HG03103 (cell line): ENCODE measurements at regions not wholly inside any gene's neighbourhood (a gene's known extent, or its start where the extent isn't known, plus 50 kb on each side); places are given as distances from the start of the nearest gene placed in this dataset.

ENCODE experiments used
- ATAC-seq: cut with Tn5 transposase; IDR thresholded peaks from one replicate; pipeline ENCODE4 v1.9.1; 2021; ENCODE audit warnings: low read depth; ENCODE audit not compliant: unreplicated experiment

GRCh38 chr2:30046396-30046795, 100.4 kb upstream of the YPEL5 start:
- no peak for ATAC-seq

GRCh38 chr2:30046979-30047378, 99.8 kb upstream of the YPEL5 start:
- no peak for ATAC-seq

DNA sequence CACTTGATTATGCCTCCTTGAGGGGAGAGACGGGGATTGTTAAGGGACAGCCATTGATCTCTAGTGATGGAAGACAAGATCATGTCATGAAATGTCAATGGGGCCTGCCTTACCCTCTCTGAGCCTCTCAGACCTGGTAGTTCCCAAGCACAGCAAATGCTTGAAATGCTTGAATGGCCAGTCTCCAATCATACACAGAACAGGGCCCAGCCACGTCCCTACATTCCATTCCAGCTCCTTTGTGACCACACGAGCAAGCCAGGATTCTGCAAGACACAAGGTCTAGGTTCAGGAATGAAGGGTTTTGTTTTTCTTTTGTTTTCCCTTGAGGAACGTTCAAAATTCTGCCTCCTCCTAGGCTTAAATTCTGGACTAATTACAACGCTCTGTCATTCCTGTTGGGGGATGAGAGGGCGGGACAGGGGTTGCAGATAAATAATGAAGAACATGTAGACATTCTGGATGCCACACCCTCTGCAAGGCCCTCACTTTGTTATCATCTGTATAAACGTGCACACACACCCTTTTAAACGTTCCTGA, 98.1 kb upstream of the YPEL5 start:
- ATAC-seq, result no peak

DNA sequence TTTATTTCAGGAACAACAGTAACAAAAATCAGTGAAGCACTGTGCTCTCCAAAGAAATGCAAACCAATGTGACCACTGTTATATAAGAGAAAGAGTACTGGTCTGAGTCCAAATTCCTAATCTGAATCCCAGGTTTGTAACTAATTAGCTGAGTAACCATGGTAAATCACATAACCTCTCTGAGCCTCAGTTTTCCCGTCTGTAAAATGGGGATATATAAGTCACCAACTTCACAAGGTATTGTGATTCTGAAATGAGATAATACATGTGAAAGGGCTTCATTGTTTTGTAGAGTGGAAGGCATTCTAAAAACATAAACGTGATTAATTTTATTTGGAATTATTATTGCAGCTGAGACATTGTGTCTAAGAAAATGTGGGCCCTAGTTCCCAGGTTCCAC, 91.3 kb upstream of the YPEL5 start:
- no peak for ATAC-seq

GRCh38 chr2:30060562-30060961, 86.2 kb upstream of the YPEL5 start:
- ATAC-seq, result no peak

DNA sequence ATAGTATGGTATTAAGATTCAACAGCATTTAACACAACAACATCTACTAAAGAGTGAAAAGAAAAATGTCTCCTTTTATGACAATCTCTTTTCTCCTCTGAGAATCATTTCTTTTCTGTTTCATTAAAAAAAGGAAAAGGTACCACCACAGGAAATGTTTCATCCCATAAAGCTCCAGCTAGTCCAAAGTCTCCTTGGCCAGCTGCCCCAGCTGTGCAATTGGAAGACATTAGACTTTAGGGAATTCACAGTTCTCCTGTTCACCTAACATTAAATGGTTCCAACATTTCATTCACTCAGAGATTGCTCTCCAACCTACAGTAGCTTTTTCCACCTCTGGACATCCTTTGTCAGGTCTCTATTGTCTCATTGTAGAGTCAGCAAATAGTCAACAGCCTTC, 78.7 kb upstream of the YPEL5 start:
- ATAC-seq, result no peak

DNA sequence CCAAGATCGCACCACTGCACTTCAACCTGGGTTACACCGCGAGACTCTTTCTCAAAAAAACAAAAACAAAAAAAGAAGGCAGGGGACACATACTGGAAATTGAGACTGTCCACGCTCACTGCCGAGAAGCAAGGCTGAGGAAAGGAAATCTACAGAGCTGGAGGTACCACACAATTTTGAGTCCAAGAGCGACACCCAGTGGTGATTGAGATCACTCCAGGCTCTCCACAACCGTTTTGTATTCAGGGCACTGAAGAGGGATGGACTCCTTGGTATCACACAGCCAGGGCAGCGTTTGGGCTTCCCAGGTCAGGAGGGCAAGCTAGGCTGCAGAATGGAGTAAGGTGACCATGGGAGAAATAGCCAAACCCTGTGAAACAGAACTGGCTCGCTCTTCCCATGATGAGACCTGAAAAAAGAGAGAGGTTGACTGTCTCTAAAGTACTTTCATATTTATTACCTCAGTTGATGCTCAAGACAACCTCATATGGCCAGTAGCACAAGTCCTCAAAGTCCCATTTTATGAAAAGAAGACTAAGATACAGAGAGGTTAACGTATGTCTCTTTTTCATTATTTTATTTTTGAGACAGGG, 74.5 kb upstream of the YPEL5 start:
- ATAC-seq, result no peak

- no peak for ATAC-seq
Measured at GRCh38 chr2:30073523-30073922, 73.3 kb upstream of the YPEL5 start.

DNA sequence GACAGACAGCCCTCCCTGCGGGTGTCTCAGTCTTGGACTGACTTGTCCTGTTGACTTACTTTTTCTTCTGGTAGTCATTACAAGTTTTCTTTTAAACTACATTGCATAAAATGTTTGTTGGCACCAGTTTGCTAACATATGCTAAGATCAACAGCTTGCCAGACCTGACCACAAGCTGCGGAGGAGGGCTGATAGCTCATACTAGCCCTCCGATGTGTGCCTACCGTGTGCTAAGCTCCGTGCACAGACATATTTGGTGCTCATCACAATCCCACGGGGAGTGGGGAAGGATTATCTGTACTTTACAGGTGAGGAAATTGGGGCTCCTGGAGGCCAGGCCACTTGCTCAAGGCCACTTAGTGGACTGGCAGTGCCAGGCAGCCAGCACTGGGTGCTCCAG, 72.8 kb upstream of the YPEL5 start:
- ATAC-seq, result no peak

- ATAC-seq, result no peak
Measured at GRCh38 chr2:30078521-30078920, 68.3 kb upstream of the YPEL5 start.

GRCh38 chr2:30084915-30085314, 61.9 kb upstream of the YPEL5 start:
- ATAC-seq, result no peak

GRCh38 chr2:30089171-30089570, 57.6 kb upstream of the YPEL5 start:
- no peak for ATAC-seq

DNA sequence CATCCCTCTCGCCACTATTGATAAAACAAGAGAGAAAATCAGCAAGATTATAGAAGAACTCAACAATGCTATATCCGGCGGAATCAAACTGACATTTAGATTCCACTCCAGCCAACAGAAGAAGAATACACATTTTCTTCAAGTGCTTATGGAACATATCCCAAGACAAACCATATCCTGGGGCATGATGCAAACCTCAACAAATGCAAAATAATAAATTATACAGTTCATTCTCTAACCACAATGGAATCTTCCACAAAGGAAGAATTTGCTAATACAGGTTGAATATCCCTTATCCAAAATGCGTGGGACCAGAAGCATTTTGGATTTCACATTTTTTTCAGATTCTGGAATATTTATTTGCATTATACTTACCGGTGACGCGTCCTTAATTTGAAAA, 51.4 kb upstream of the YPEL5 start:
- ATAC-seq, result no peak

DNA sequence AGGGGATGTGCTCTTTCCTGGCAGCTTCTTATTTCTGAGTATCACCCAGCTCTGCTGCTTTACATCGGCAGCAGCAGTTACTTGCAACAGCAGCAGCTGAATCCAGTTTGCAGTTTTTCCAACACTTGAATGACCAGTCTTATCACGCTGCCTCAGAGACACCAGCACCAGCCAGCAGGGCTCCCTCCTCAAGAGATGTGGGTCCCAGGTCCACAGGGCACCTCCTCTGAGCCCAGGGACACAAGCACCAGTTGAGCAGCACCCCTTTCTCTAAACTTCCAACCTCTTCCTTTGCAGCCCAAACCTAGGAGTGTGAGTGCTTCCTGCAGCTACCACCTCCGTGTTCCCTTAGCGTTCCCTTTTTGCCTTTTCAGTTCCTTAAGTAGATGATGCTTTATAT, 50.4 kb upstream of the YPEL5 start:
- ATAC-seq, result no peak
